ENCODE measurements at regions not wholly inside any gene's neighbourhood (a gene's known extent, or its start where the extent isn't known, plus 50 kb on each side); places are given as distances from the start of the nearest gene placed in this dataset.

GRCh38 chr12:46556105-46556559 is 183.6 kb upstream of the SLC38A2 start:
- TF ChIP-seq CTCF (conservative IDR thresholded peaks at IDR 0.05; ENCODE audit: low read depth, low read length) (no peak), EZH2 (IDR thresholded peaks at IDR 0.05; ENCODE audit: borderline replicate concordance, low read depth, low read length, poor library complexity, severe bottlenecking) (no peak)
